ENCODE measurements at regions not wholly inside any gene's neighbourhood (a gene's known extent, or its start where the extent isn't known, plus 50 kb on each side); places are given as distances from the start of the nearest gene placed in this dataset.

- ChIA-PET CTCF (ENCODE audit: low intra/inter-chr PET ratio) (no interaction called here), POLR2A (no interaction called here)
- intact Hi-C loops (cut with micrococcal nuclease) (no loop called here), in situ Hi-C loops (cut with MboI) (no loop called here)
- Histone ChIP-seq H3K27me3 (ENCODE audit: control insufficient read depth in 2 of 2, insufficient read depth in 2 of 2, low read length in 2 of 2) (no peaks in the 10 kb centered on the region), H3K9me1 (ENCODE audit: control insufficient read depth, insufficient read depth, low read length) (no peaks in the 10 kb centered on the region), H3K36me3 (ENCODE audit: control insufficient read depth, insufficient read depth, low read length) (no peaks in the 10 kb centered on the region), H3K27ac (ENCODE audit: extremely low read depth, low read depth, low read length) (no peak overlapping the region), H3K79me2 (ENCODE audit: control insufficient read depth, insufficient read depth, low read length) (no peaks in the 10 kb centered on the region), H4K20me1 (replicated peaks; ENCODE audit: control insufficient read depth, insufficient read depth, low read length) (no peaks in the 10 kb centered on the region), H3K4me1 (replicated peaks in 1 of 2; ENCODE audit: control insufficient read depth in 2 of 2, insufficient read depth in 2 of 2, low read length in 2 of 2) (no peaks in the 10 kb centered on the region; a peak in 1 of 5 replicates), H3K9me3 (replicated peaks; ENCODE audit: control insufficient read depth, insufficient read depth, low read depth, low read length) (no peaks in the 10 kb centered on the region), H3K4me3 (no peak overlapping the region), H3K9ac (ENCODE audit: insufficient read depth in 1 of 2, low read depth in 2 of 2, low read length in 2 of 2) (no peak overlapping the region), H2AFZ (ENCODE audit: low read depth, low read length) (no peak overlapping the region), H3K4me2 (ENCODE audit: insufficient read depth, low read length) (no peak overlapping the region)
- ATAC-seq (no peak), DNase-seq (ENCODE audit: extremely low read depth in 1 of 4, low spot score in 3 of 4) (no peak), FAIRE-seq (no peak)
- BruUV-seq (replicated peaks): no TSS peak
- 22% methylated on average over 2 of the region's 2 CpGs for WGBS (ENCODE audit: insufficient coverage, low coverage, missing lambda C conversion rate)
- TF ChIP-seq CBX1 (IDR thresholded peaks at IDR 0.05; ENCODE audit: low read depth) (no peak), NR2C1 (IDR thresholded peaks at IDR 0.05) (no peak), NR2C1 (tag; IDR thresholded peaks at IDR 0.05) (no peak), RBM39 (optimal IDR thresholded peaks at IDR 0.05; ENCODE audit: low read depth, low read length) (no peak), CBX3 (IDR thresholded peaks at IDR 0.05; ENCODE audit: borderline replicate concordance in 1 of 2, low read length in 2 of 2) (no peak), PTRF (tag; IDR thresholded peaks at IDR 0.05) (no peak), ZNF77 (CRISPR knock-in tag; IDR thresholded peaks at IDR 0.05) (no peak), MAZ (CRISPR knock-in tag; conservative IDR thresholded peaks at IDR 0.05 in 1 of 2, IDR thresholded peaks at IDR 0.05 in 1 of 2) (no peak), RNF2 (IDR thresholded peaks at IDR 0.05) (no peak), ETV6 (IDR thresholded peaks at IDR 0.05; ENCODE audit: borderline replicate concordance in 1 of 2, low read depth in 2 of 2, low read length in 1 of 2) (no peak), ETV6 (CRISPR knock-in tag; IDR thresholded peaks at IDR 0.05; ENCODE audit: borderline replicate concordance) (no peak), NFYB (IDR thresholded peaks at IDR 0.05; ENCODE audit: extremely low read depth, insufficient read length) (no peak)
- TF ChIP-seq, protein P1, sequence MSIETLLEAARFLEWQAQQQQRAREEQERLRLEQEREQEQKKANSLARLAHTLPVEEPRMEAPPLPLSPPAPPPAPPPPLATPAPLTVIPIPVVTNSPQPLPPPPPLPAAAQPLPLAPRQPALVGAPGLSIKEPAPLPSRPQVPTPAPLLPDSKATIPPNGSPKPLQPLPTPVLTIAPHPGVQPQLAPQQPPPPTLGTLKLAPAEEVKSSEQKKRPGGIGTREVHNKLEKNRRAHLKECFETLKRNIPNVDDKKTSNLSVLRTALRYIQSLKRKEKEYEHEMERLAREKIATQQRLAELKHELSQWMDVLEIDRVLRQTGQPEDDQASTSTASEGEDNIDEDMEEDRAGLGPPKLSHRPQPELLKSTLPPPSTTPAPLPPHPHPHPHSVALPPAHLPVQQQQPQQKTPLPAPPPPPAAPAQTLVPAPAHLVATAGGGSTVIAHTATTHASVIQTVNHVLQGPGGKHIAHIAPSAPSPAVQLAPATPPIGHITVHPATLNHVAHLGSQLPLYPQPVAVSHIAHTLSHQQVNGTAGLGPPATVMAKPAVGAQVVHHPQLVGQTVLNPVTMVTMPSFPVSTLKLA (conservative IDR thresholded peaks at IDR 0.05): no peak
- TF ChIP-seq, protein P2, sequence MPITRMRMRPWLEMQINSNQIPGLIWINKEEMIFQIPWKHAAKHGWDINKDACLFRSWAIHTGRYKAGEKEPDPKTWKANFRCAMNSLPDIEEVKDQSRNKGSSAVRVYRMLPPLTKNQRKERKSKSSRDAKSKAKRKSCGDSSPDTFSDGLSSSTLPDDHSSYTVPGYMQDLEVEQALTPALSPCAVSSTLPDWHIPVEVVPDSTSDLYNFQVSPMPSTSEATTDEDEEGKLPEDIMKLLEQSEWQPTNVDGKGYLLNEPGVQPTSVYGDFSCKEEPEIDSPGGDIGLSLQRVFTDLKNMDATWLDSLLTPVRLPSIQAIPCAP (CRISPR knock-in tag; IDR thresholded peaks at IDR 0.05; ENCODE audit: borderline replicate concordance): no peak
These were observed 456.9 kb downstream of the BCOR start for GRCh38 chrX:39640866-39641265.
